GM19372 (cell line): ENCODE measurements at regions not wholly inside any gene's neighbourhood (a gene's known extent, or its start where the extent isn't known, plus 50 kb on each side); places are given as distances from the start of the nearest gene placed in this dataset.
"Not testable (repeated sequence)": the region's sequence is repeated elsewhere in the genome, so short reads cannot be mapped to it uniquely, and the experiment has no call there.

Source experiments
- ATAC-seq: cut with Tn5 transposase; IDR thresholded peaks from one replicate; pipeline ENCODE4 v1.9.1; 2021; ENCODE audit warnings: mild to moderate bottlenecking, low read depth, moderate library complexity; ENCODE audit not compliant: unreplicated experiment

DNA sequence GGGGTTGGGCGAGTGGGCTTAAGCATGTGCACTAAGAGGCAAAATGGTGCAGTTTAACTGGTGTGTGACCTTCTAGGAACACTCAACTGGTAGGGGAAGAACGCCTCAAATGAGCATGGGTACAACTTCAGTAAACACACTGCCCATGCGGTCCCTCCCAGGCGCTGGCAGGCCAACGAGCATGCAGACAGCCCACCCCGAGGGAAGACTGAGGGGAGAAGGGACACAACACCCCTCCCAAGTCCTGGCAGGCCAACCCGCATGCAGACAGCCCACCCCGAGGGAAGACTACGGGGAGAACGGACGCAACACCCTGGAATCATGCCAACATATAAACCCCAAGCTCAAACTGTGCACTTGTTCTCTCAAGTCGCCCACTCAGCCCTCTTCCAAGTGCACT is 456.0 kb downstream of the FBXO15 start:
- no peak for ATAC-seq

DNA sequence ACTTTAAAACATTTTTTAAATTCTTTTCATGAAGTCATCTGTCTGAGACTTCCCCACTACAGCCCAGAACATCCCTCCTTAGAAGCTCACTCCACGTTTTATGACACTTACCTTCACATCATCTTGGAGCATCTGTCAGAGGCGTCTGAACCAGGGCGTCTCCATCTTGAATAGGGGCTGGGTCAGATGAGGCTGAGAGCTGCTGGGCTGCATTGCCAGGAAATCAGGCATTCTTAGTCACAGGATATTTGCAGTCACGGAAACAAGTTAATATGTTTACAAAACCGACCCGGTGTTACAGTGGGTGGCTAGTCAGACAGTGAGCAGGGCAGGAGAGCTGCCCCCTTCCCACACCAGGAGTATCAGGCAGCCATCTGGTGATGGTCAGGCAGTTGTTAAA is 456.5 kb downstream of the FBXO15 start:
- no peak for ATAC-seq

DNA sequence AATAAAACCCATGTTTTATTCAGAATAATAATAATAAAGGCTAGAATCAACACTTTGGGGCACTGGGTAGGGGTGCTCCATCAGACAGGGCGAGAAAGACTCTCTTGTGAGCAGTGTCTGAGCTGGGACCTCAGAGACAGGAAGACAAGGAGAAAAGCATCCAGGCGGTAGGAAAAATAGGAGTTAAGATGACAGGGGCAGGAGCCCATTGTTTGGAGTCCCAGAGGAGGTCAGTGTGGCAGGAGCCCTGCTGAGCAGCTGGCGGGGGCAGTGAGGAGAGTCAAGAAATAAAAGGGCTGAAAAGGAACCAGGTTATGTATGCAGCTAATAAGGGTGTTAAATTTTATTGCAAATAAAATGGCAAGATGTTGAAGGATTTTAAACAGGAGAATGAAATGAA is 457.4 kb downstream of the FBXO15 start:
- ATAC-seq, result no peak

DNA sequence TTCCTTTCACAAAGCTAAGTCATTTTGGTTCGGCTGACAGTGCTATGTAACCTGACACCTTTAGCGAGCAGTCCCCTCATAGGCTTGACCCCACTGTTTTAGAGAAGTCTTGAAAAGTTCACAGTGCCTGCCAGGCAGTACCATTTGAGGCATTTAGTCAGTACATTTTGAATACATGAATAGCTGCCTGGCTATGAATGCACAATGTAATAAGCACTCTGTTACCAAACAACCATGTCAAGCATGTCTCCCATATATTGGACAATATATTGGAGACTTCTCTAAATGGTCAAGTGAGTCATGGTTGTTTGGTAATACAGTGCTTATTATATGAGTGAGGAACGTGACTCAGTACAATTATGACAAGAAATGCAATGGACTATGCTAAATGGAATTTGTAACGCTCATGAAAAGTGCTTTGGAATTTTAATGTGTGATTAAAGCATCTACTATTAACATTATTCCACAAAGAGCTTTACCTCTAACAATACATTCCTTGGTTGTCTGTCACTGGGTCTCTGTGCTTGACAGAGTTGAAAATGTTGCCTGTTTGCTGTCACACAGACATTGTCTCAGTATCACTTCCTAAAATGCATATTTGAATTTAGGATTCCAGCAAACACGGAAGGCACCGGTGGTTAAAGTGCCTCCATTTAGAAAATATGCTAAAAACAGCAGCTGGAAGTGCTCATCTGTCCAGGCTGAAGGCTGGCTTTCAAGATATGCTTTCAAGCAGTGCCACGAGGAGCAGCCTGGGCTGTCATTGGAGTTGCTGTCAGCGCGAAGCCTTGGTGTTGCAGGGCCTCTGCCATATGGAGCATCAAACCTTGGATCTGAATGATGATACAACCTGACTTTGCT is 458.6 kb downstream of the FBXO15 start:
- ATAC-seq, result peak; percentile 56

- no peak for ATAC-seq
Measured at GRCh38 chr18:73688161-73688560, 459.5 kb downstream of the FBXO15 start.

DNA sequence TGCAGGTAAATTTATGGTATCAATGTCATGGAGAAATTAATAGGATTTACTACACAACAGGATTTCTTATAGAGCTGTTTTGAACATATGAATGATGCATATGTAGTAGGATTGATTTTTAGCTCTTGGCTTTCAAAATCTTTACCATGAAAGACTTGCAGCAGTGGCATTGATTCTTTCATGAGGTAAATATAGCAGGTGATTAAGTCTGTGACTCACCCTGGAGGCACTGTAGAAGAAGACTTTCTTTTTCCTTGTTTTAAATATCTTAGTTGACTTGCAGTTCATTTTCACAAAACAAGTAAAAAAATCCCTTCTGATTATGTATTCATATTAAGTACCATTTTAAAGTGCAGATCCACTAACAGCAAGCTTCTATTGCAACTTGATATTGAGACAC is 463.0 kb downstream of the FBXO15 start:
- no peak for ATAC-seq

- no peak for ATAC-seq
Measured at GRCh38 chr18:73683409-73684238, 464.0 kb downstream of the FBXO15 start.

GRCh38 chr18:73681912-73682311 is 465.7 kb downstream of the FBXO15 start:
- ATAC-seq, result no peak

- no peak for ATAC-seq
Measured at GRCh38 chr18:73681398-73681797, 466.2 kb downstream of the FBXO15 start.

DNA sequence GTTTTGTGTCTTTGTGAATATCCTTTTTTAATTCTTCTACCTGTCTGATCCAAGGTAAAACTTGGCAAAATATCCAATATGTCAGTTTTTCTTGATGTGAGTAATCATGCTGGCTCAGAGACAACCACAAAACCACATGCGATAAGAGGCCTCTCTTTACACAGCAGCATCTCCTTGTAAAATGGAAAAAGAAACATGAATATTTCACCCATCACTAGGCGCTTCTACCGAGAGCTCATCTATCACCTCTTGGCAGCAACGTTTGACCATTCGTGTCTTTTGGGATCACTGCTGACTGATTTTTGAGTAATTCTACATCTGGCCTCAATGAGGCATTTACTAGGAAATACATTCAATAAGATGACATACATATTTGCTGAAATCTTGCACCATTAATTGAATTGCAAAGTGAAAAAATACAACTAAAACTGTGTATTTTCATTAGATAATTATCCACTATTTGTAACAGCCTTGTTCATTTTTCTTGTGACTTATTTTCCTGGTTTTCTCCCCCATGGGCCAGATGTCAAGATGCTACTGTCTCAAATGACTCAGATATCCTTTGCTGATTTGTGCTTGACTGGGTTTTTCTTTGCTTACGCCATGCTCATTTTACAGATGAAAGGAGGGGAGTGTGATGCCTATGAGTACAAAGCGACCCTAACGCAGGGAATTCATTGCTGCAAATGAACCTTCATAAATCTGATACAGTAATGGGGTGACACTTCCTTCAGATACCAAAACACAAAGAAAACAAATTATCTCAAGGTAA is 467.5 kb downstream of the FBXO15 start:
- ATAC-seq, result no peak

GRCh38 chr18:73677450-73677849 is 470.2 kb downstream of the FBXO15 start:
- no peak for ATAC-seq

DNA sequence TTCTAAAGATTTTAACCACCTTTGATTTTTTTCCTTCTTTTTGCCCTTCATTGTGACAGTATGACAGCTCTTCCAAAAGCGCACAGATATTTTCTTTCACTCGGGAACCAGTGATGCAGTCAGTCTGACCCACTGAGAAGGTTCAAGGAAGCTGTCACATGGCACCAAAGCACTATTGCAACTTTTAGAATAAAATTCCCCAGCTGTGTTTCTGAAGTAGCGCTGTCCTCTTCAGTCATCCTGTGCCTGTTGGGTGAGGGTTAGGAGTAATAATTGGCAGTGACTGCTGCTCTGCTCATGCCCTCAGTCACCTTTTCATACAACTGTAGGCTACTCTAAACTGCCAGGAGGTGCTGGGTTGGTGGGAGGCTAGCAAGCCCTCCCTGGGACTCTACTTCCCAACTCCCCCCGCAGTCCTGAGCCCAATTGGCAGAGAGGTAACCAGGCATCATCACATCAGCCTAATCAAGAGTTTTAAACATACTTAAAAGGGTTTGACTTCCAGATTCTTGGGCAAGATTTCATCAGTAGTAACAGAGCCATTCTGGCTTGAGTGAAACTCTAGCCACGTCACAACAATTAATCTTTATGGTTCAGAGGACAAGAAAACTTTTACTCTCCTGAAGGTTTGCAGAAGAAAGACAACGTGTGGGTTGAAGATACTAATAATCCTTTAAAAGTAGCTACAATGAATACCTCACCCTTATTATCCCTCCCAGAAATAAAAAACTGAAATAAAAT is 473.3 kb downstream of the FBXO15 start:
- no peak for ATAC-seq

DNA sequence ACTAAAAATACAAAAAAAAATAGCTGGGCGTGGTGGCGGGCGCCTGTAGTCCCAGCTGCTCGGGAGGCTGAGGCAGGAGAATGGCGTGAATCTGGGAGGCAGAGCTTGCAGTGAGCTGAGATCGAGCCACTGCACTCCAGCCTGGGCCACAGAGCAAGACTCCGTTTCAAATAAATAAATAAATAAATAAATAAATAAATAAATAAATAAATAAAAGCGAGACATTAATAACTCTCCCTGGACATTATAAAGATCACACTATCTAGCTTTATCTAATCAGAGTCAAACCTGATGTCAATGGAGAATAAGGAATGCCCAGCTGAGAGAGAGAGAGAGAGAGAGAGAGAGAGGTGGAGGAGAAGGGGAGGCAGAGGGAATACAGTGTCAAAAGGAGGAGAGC is 476.2 kb downstream of the FBXO15 start:
- not testable (repeated sequence) for ATAC-seq

DNA sequence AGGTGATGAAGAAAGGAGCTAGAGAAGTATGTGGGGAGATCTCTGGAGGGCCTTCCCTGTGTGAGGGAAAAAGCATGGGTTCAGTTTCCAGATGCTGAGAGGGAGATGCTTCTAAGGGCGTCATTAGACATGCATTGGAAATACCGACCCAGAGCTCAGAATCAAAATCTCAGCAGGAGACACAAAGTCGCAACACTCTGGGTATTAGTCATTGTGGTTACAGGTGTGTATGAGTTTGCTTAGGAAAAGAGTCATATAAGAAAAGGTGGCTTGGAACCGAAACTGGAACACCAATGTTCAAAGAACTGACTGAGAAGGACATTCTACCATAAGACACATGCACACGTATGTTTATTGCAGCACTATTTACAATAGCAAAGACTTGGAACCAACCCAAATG is 477.1 kb downstream of the FBXO15 start:
- no peak for ATAC-seq

- ATAC-seq, result no peak
Measured at GRCh38 chr18:73670039-73670438, 477.6 kb downstream of the FBXO15 start.

GRCh38 chr18:73669297-73669696 is 478.3 kb downstream of the FBXO15 start:
- no peak for ATAC-seq

DNA sequence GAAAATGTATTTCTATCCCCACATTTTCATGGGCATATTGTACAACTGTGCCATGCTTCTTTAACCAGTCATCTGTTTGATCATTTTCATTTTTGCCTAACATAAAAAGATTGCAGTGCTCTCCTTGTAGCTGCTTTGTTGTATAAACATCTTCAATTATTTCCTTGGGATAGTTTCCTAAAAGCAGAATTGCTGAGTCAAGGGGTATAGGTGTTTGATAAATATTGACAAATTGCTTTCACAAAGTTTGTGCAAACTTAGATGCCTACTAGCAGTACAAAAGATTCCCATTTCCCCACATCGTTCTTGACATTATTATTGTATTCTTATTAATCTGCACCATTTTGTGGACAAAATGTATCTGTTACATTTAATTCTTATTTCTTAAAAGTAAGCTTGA is 479.6 kb downstream of the FBXO15 start:
- no peak for ATAC-seq

DNA sequence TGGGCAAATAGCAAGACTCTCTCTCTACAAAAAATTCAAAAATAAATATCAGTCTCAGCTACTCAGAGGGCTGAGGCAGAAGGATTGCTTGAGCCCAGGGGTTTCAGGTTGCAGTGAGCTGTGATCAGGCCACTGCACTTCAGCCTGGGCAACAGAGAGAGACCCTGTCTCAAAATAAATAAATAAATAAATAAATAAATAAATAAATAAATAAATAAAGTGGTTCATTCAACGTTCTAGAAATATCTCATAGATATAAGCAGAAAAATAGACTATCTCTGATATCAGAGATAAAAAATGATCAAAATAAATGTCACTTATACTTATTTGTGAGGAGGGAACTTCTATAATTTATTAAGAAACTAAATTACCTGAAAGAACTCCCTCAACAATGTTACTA is 480.9 kb downstream of the FBXO15 start:
- no peak for ATAC-seq

- ATAC-seq, result no peak
Measured at GRCh38 chr18:73664896-73665295, 482.7 kb downstream of the FBXO15 start.

GRCh38 chr18:73663581-73663980 is 484.1 kb downstream of the FBXO15 start:
- no peak for ATAC-seq
